Panc1 (cell line): ENCODE measurements at regions not wholly inside any gene's neighbourhood (a gene's known extent, or its start where the extent isn't known, plus 50 kb on each side); places are given as distances from the start of the nearest gene placed in this dataset.

ENCODE experiments used
- ATAC-seq: fragments of 200-7000 bp; cut with Tn5 transposase; 2 replicates; pipeline ENCODE4 v1.9.1; 2020; ENCODE audit warnings: mild to moderate bottlenecking, moderate library complexity
- BruUV-seq: library from RNA; stranded (reverse); fragments of 400-500 nt; replicated peaks from 2 replicates; lab custom pipeline; 2021; lab: Mats Ljungman, UMichigan
- CTCF ChIA-PET: fragments of 300-600 bp; sonication (Branson Sonifier 250); formaldehyde crosslinking; loops from one replicate; lab custom pipeline; 2022; ENCODE audit warnings: antibody characterized with exemption; lab: Charles Lee
- POLR2A ChIA-PET: fragments of 300-600 bp; sonication (Branson Sonifier 250); formaldehyde crosslinking; loops from one replicate; lab custom pipeline; 2022; ENCODE audit warnings: antibody characterized with exemption; lab: Charles Lee
- DNase-seq: peaks from one replicate; pipeline ENCODE4 v3.0.0-alpha.2; 2010; ENCODE audit warnings: low read depth, low spot score
- H3K27ac ChIP-seq: 2 replicates; pipeline ENCODE4 v1.5.1; 2011; ENCODE audit warnings: mild to moderate bottlenecking, low read length, inconsistent platforms
- H3K27me3 ChIP-seq: fragments of 200-500 bp; sonication (Bioruptor generic); 2 replicates; pipeline ENCODE4 v1.6.0; 2014; ENCODE audit warnings: low read length, inconsistent platforms; ENCODE audit not compliant: control insufficient read depth, insufficient read depth
- H3K36me3 ChIP-seq: fragments of 200-500 bp; sonication (Bioruptor generic); 2 replicates; pipeline ENCODE4 v1.5.1; 2014; ENCODE audit warnings: inconsistent platforms, mild to moderate bottlenecking, low read length, moderate library complexity; ENCODE audit not compliant: control insufficient read depth, insufficient read depth
- H3K4me1 ChIP-seq: 2 replicates; pipeline ENCODE4 v1.5.1; 2011; ENCODE audit warnings: inconsistent platforms, mild to moderate bottlenecking, low read length, moderate library complexity; ENCODE audit not compliant: control insufficient read depth, insufficient read depth
- H3K4me3 ChIP-seq, 2 experiments: 2 replicates each; pipeline ENCODE4 v1.5.1; 2011 to 2012; ENCODE audit warnings: low read depth in 2 of 2, low read length in 2 of 2, mild to moderate bottlenecking in 2 of 2, inconsistent platforms in 1 of 2, moderate library complexity in 1 of 2
- H3K9me3 ChIP-seq: fragments of 200-500 bp; sonication (Bioruptor generic); 2 replicates; pipeline ENCODE4 v1.5.1; 2014; ENCODE audit warnings: low read depth, mild to moderate bottlenecking, inconsistent platforms, low read length, moderate library complexity; ENCODE audit not compliant: control insufficient read depth, insufficient read depth
- CTCF ChIP-seq: fragments of 450-650 bp; IDR thresholded peaks from 2 replicates; pipeline ENCODE4 v1.5.1; 2017; ENCODE audit warnings: mild to moderate bottlenecking
- POLR2AphosphoS5 ChIP-seq: IDR thresholded peaks from 2 replicates; pipeline ENCODE4 v1.6.1; 2012; ENCODE audit warnings: mild to moderate bottlenecking, low read depth, low read length, moderate library complexity
- REST ChIP-seq, 2 experiments: IDR thresholded peaks; 2 replicates each; pipeline ENCODE4 v1.6.1; 2011 to 2012; ENCODE audit warnings: low read depth in 2 of 2, control low read depth in 1 of 2, low read length in 1 of 2, mild to moderate bottlenecking in 1 of 2, moderate library complexity in 1 of 2; ENCODE audit not compliant: insufficient read depth in 1 of 2
- SIN3A ChIP-seq: IDR thresholded peaks from 2 replicates; pipeline ENCODE4 v1.6.1; 2012; ENCODE audit warnings: low read depth, mild to moderate bottlenecking, low read length, moderate library complexity, borderline replicate concordance; ENCODE audit not compliant: insufficient read depth
- TCF7L2 ChIP-seq: IDR thresholded peaks from 2 replicates; pipeline ENCODE4 v1.6.1; 2011; ENCODE audit warnings: mild to moderate bottlenecking, low read depth, low read length, inconsistent platforms
- in situ Hi-C: cut with HindIII; loops from 2 replicates; pipeline ENCODE4 v1.10.0; 2016; ENCODE audit warnings: low sequenced_read_pairs, low pct_unique_long_range_greater_than_20kb
- intact Hi-C: fragments of 100-400 bp; cut with micrococcal nuclease; formaldehyde crosslinking; loops from one replicate; pipeline ENCODE4 v1.10.0; 2022; ENCODE audit not compliant: unreplicated experiment

GRCh38 chr2:30374380-30374779 is 72.7 kb upstream of the LCLAT1 start:
- BruUV-seq, result no TSS peak
- intact Hi-C loops, result no loop called here
- CTCF ChIA-PET, result no interaction called here
- no peaks in the 10 kb centered on the region for H3K36me3 ChIP-seq
- H3K27ac ChIP-seq, result no peak overlapping the region
- H3K4me3 ChIP-seq, result no peak overlapping the region
- H3K4me1 ChIP-seq, result no peaks in the 10 kb centered on the region
- POLR2A ChIA-PET, result no interaction called here
- no peaks in the 10 kb centered on the region for H3K27me3 ChIP-seq
- DNase-seq, result no peak
- TF ChIP-seq POLR2AphosphoS5, result no peak
- no peak for TF ChIP-seq SIN3A
- no peak for TF ChIP-seq REST (IDR thresholded peaks at IDR 0.05; ENCODE audit: insufficient read depth in 1 of 2, low read depth in 2 of 2, low read length in 1 of 2)
- no peak for TF ChIP-seq CTCF
- TF ChIP-seq TCF7L2, result no peak
- in situ Hi-C loops, result no loop called here
- ATAC-seq, result no peak
- H3K9me3 ChIP-seq, result no peaks in the 10 kb centered on the region

GRCh38 chr2:30375915-30376314 is 71.1 kb upstream of the LCLAT1 start:
- no peaks in the 10 kb centered on the region for H3K27me3 ChIP-seq
- CTCF ChIA-PET, result no interaction called here
- H3K36me3 ChIP-seq, result no peaks in the 10 kb centered on the region
- intact Hi-C loops, result no loop called here
- no peak overlapping the region for H3K4me3 ChIP-seq
- POLR2A ChIA-PET, result no interaction called here
- no peak for DNase-seq
- ATAC-seq, result no peak
- H3K9me3 ChIP-seq, result no peaks in the 10 kb centered on the region
- TF ChIP-seq SIN3A, result no peak
- BruUV-seq, result no TSS peak
- in situ Hi-C loops, result no loop called here
- H3K4me1 ChIP-seq, result no peaks in the 10 kb centered on the region
- no peak overlapping the region for H3K27ac ChIP-seq

GRCh38 chr2:30379481-30379880 is 67.6 kb upstream of the LCLAT1 start:
- intact Hi-C loops, result no loop called here
- H3K27ac ChIP-seq, result no peak overlapping the region
- no peaks in the 10 kb centered on the region for H3K36me3 ChIP-seq
- TF ChIP-seq TCF7L2 (no peak), CTCF (no peak), POLR2AphosphoS5 (no peak), SIN3A (no peak), REST (IDR thresholded peaks at IDR 0.05; ENCODE audit: insufficient read depth in 1 of 2, low read depth in 2 of 2, low read length in 1 of 2) (no peak)
- peaks cover 5% of the 10 kb centered on the region; the same call in 1 of the 2 replicates for H3K27me3 ChIP-seq
- no peaks in the 10 kb centered on the region for H3K4me1 ChIP-seq
- H3K9me3 ChIP-seq, result no peaks in the 10 kb centered on the region
- H3K4me3 ChIP-seq, result no peak overlapping the region
- in situ Hi-C loops, result no loop called here
- ATAC-seq, result no peak
- ChIA-PET POLR2A (no interaction called here), CTCF (no interaction called here)
- no TSS peak for BruUV-seq
- no peak for DNase-seq
